GM20000 (cell line): ENCODE measurements at regions not wholly inside any gene's neighbourhood (a gene's known extent, or its start where the extent isn't known, plus 50 kb on each side); places are given as distances from the start of the nearest gene placed in this dataset.

Experiments
- DNase-seq: peaks from one replicate; pipeline ENCODE4 v3.0.0; 2012; ENCODE audit warnings: low spot score
- TF ChIP-seq, protein P1 (sequence below): IDR thresholded peaks from 2 replicates; pipeline ENCODE4 v1.5.1; 2012; ENCODE audit warnings: mild to moderate bottlenecking, control low read depth; ENCODE audit errors: extremely low read depth, missing control alignments

DNA sequence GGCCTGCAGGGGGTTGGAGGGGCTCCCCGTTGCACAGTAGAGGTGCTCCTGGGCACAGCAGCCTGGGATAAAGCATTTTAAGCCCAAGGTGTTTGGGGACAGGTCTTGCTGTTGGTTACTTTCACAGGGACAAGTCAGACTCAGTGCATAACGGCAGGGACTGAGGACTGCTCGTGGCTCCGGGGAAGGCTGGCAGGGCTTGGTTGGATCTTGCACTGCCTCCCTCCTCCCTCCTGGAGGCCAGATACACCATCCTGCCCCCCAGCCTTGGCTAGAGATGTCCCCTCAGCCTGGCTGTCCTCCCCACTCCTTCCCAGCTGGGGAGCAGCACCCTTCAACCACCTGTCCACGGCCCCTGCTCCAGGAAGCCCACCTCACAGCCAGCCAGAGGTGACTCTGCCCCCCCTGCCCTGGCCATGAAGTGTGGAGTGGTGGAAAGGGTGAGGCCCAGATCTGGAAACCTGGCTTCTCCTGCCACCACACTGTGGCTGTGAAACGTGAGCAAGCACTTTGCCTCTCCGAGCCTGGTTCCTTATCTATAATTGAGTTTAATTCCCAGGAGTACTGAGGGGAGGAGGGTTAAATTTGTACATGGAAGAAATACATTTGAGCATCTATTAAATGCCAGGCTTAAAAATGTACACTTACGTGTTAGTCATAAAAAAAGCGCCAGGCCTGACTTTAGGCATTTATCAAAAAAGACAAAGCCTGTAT is 67.1 kb upstream of the TAF1B start:
- TF ChIP-seq, protein P1, sequence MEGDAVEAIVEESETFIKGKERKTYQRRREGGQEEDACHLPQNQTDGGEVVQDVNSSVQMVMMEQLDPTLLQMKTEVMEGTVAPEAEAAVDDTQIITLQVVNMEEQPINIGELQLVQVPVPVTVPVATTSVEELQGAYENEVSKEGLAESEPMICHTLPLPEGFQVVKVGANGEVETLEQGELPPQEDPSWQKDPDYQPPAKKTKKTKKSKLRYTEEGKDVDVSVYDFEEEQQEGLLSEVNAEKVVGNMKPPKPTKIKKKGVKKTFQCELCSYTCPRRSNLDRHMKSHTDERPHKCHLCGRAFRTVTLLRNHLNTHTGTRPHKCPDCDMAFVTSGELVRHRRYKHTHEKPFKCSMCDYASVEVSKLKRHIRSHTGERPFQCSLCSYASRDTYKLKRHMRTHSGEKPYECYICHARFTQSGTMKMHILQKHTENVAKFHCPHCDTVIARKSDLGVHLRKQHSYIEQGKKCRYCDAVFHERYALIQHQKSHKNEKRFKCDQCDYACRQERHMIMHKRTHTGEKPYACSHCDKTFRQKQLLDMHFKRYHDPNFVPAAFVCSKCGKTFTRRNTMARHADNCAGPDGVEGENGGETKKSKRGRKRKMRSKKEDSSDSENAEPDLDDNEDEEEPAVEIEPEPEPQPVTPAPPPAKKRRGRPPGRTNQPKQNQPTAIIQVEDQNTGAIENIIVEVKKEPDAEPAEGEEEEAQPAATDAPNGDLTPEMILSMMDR, result no peak
- DNase-seq, result no peak

DNA sequence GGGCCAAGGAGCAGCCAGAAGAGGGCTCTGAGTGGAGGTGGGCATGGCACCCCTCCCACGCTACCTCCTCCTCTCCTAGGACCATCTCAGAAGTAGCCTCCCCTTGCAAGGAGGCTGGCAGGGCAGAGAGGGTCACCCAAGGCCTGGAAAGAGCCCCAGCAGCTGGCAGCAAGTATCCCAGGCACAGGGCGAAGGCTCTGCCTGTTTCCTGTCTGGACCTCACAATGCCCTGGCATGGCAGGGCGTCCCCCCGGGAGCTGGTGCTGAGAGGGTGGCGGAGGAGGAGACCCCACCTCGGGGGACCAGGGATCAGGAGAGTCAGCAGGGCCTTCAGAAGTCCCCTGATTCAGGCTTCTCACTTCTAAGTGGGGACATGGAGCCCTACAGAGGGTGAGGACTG is 66.2 kb upstream of the TAF1B start:
- TF ChIP-seq, protein P1, result no peak
- DNase-seq, result no peak

DNA sequence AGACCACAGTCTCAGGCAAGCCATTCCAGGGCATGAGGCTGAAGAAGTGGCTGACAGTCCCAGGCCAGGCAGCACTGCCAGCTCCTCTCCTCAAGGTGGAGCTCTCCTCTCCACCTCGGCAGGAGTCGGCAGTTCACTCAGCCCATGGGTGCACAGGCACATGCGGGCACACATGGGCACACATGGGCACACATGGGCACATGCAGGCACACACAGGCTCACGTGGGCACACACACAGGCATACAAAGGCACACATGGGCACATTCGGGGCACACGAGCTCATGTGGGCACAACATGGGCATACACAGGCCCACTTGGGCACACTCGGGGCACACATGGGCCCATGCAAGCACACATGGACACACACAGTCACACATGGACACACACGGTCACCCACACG is 65.3 kb upstream of the TAF1B start:
- no peak for DNase-seq
- TF ChIP-seq, protein P1, result peak; percentile 21

DNA sequence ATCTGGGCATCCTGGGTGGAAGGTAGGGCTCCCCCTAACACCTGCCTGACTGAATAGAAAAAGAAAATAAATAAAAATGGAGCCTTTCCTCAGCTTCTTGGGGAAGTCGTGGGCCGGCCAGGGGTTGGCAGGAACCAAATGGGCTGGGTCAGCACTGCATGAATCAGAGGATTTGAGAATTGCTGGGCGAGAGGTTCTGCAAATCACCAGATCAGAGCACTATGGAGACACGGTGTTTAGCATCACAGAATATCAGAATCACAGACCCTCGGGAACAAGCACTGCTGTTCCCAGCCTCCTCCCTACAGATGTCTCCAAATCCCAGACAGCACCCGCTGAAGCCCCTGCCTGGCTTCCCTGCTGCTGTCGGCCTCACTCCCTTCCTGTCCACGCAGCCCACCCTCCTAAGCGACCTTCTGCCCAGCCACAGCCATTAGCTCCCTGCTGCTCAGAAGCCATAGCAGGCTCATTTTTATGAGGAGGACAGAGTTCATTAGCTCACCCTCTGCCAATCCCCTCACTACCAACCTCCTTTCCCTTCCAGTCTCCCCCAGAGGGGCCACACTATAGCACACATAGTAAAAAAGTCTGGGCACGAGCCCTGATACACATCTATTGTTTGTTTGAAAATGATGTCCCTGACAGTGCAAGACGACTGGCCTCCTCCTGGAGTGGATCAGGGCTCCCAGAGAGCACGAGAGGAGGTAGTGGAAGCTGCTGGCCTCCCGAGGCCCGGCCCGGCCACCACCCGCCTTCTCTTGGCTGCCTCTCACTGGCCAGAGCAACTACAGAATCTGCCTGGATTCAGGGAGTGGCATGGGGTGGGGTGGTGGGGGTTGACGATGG is 64.6 kb upstream of the TAF1B start:
- no peak for DNase-seq
- TF ChIP-seq, protein P1, result no peak

DNA sequence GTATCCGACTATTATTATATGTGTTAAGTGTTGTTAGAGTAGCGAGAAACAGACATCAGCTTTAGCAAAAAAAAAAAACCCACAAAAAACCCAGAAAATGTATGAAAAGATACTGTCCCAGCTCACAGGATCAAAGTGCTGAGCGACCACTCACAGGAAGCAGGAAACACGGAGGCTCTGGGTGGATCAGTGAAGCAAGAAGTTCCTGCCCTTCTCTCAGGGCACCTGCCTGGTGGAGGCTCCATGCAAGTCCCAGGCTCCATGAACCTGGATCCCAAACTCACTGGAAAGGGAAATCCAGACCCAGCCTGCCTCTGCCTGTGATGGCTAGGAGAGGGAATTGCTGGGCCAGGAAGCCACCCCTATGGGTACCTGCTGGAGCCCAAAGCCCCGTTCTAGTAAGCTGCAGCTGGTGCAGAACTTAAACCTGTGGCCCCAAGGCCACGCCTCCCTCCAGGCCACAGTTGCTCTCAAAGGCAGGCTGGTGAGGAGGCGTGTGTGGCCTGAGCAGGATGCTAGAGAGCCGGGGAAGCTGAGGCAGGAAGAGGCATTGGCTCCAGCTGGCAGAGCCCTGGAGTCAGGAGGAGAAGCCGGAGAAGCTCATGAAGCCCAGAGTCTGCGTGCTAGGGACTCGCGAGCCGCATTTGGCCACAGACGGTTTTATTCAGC is 63.5 kb upstream of the TAF1B start:
- TF ChIP-seq, protein P1, result no peak
- DNase-seq, result no peak

DNA sequence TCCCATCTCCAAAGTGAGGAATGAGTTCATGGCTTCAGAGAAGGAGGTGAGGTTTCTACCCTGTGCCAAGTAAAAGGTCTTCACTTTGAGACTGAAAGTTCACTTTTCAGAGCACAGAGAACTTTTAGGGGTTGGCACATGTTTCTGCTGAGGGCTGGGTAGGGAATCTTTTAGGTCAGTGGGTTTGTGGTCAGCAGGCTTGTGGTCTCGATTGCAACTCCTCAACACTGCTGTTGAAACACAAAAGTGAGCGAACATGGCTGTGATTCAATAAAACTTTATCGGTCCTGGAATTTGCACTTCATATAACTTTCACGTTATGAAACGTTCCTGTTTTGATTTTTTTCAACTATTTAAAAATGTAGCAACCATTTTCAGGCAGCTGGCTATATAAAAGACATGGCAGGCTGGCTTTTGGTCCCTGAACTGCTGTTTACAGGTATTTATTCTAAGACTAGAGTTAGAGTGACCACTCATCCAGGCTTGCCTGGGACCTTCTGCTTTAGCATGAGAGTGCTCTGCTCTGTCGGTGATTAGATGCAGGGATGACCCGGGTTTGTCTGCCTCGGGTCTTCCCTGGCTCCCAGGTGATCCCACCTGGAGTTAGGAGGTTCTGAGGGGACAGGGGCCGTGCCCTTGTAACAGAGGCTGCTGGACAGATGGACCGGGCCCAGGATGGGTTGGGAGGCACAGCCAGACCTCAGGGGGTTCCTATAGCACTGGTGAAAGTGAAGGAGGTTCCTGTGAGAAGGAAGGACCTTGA is 62.7 kb upstream of the TAF1B start:
- DNase-seq, result no peak
- TF ChIP-seq, protein P1, result no peak

DNA sequence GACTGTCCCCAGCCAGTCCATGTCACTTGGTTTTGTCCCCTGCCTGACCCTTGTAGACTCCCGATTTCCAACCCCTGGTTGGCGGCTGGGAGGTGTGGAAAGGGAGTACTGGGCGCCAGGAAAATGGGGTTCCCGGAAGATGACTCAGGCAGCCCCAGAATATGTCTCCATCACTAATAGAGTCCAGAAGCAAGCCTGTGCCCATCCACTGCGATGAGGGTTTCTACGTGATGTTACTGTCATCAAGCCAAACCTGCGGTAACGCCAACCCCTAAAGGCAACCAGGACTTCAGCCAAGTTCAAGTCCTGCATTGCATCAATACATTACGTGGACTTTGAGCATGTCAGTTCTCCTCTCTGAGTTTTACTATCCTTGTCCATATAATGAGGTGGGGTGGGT is 62.0 kb upstream of the TAF1B start:
- DNase-seq, result no peak
- TF ChIP-seq, protein P1, result no peak
